IPS-15b (cell line): ENCODE measurements at regions not wholly inside any gene's neighbourhood (a gene's known extent, or its start where the extent isn't known, plus 50 kb on each side); places are given as distances from the start of the nearest gene placed in this dataset.

Experiments used
- H3K27me3 ChIP-seq: one replicate; pipeline ENCODE4 v1.6.1; 2013; ENCODE audit warnings: low read length; ENCODE audit not compliant: control insufficient read depth, insufficient read depth
- H3K36me3 ChIP-seq: one replicate; pipeline ENCODE4 v1.6.1; 2013; ENCODE audit warnings: low read length; ENCODE audit not compliant: control insufficient read depth, insufficient read depth
- H3K4me1 ChIP-seq: one replicate; pipeline ENCODE4 v1.6.1; 2013; ENCODE audit warnings: mild to moderate bottlenecking, low read length; ENCODE audit not compliant: control insufficient read depth, insufficient read depth
- H3K4me3 ChIP-seq: one replicate; pipeline ENCODE4 v1.5.1; 2013; ENCODE audit warnings: low read depth, low read length
- H3K9ac ChIP-seq: one replicate; pipeline ENCODE4 v1.6.1; 2013; ENCODE audit warnings: low read depth, mild to moderate bottlenecking, low read length
- H3K9me3 ChIP-seq: one replicate; pipeline ENCODE4 v1.6.1; 2013; ENCODE audit warnings: mild to moderate bottlenecking, low read length; ENCODE audit not compliant: control insufficient read depth, insufficient read depth

GRCh38 chr21:27407271-27407670 is 440.4 kb upstream of the ADAMTS5 start:
- Histone ChIP-seq H3K9me3 (no peaks in the 10 kb centered on the region), H3K36me3 (no peaks in the 10 kb centered on the region), H3K9ac (no peak overlapping the region), H3K27me3 (no peaks in the 10 kb centered on the region), H3K4me1 (no peaks in the 10 kb centered on the region), H3K4me3 (no peak overlapping the region)

- Histone ChIP-seq H3K4me3 (no peak overlapping the region), H3K9ac (no peak overlapping the region), H3K27me3 (no peaks in the 10 kb centered on the region), H3K36me3 (no peaks in the 10 kb centered on the region), H3K9me3 (no peaks in the 10 kb centered on the region), H3K4me1 (no peaks in the 10 kb centered on the region)
Measured at GRCh38 chr21:27406300-27407009, 439.6 kb upstream of the ADAMTS5 start.

GRCh38 chr21:27403011-27403410 is 436.1 kb upstream of the ADAMTS5 start:
- Histone ChIP-seq H3K9ac (no peak overlapping the region), H3K27me3 (no peaks in the 10 kb centered on the region), H3K4me1 (no peaks in the 10 kb centered on the region), H3K4me3 (no peak overlapping the region), H3K9me3 (no peaks in the 10 kb centered on the region), H3K36me3 (no peaks in the 10 kb centered on the region)

- H3K4me3 ChIP-seq = no peak overlapping the region
- no peaks in the 10 kb centered on the region for H3K9me3 ChIP-seq
- no peaks in the 10 kb centered on the region for H3K27me3 ChIP-seq
- no peaks in the 10 kb centered on the region for H3K4me1 ChIP-seq
- H3K9ac ChIP-seq = no peak overlapping the region
- H3K36me3 ChIP-seq = no peaks in the 10 kb centered on the region
Measured at GRCh38 chr21:27400045-27400444, 433.2 kb upstream of the ADAMTS5 start.

GRCh38 chr21:27397578-27397977 is 430.7 kb upstream of the ADAMTS5 start:
- no peaks in the 10 kb centered on the region for H3K27me3 ChIP-seq
- no peak overlapping the region for H3K9ac ChIP-seq
- H3K36me3 ChIP-seq = no peaks in the 10 kb centered on the region
- H3K4me3 ChIP-seq = no peak overlapping the region
- no peaks in the 10 kb centered on the region for H3K9me3 ChIP-seq
- H3K4me1 ChIP-seq = no peaks in the 10 kb centered on the region

- H3K9me3 ChIP-seq = no peaks in the 10 kb centered on the region
- H3K36me3 ChIP-seq = no peaks in the 10 kb centered on the region
- no peaks in the 10 kb centered on the region for H3K27me3 ChIP-seq
Measured at GRCh38 chr21:27393726-27394125, 426.8 kb upstream of the ADAMTS5 start.

GRCh38 chr21:27391990-27392389 is 425.1 kb upstream of the ADAMTS5 start:
- Histone ChIP-seq H3K9me3 (no peaks in the 10 kb centered on the region), H3K4me1 (no peaks in the 10 kb centered on the region), H3K9ac (no peak overlapping the region), H3K36me3 (no peaks in the 10 kb centered on the region), H3K27me3 (no peaks in the 10 kb centered on the region), H3K4me3 (no peak overlapping the region)

More at GRCh38 chr21:27393726-27394125, 426.8 kb upstream of the ADAMTS5 start:
- Histone ChIP-seq H3K4me1 (no peaks in the 10 kb centered on the region), H3K9ac (no peak overlapping the region), H3K4me3 (no peak overlapping the region)

- no peaks in the 10 kb centered on the region for H3K9me3 ChIP-seq
- no peak overlapping the region for H3K9ac ChIP-seq
Measured at GRCh38 chr21:27390384-27390783, 423.5 kb upstream of the ADAMTS5 start.

GRCh38 chr21:27388825-27389224 is 421.9 kb upstream of the ADAMTS5 start:
- Histone ChIP-seq H3K36me3 (no peaks in the 10 kb centered on the region), H3K9ac (no peak overlapping the region), H3K9me3 (no peaks in the 10 kb centered on the region), H3K4me1 (no peaks in the 10 kb centered on the region), H3K27me3 (no peaks in the 10 kb centered on the region), H3K4me3 (no peak overlapping the region)

More at GRCh38 chr21:27390384-27390783, 423.5 kb upstream of the ADAMTS5 start:
- no peaks in the 10 kb centered on the region for H3K4me1 ChIP-seq
- no peaks in the 10 kb centered on the region for H3K36me3 ChIP-seq
- H3K4me3 ChIP-seq = no peak overlapping the region
- H3K27me3 ChIP-seq = no peaks in the 10 kb centered on the region

- Histone ChIP-seq H3K27me3 (no peaks in the 10 kb centered on the region), H3K9me3 (no peaks in the 10 kb centered on the region), H3K4me1 (no peaks in the 10 kb centered on the region), H3K36me3 (no peaks in the 10 kb centered on the region), H3K9ac (no peak overlapping the region), H3K4me3 (no peak overlapping the region)
Measured at GRCh38 chr21:27382404-27382803, 415.5 kb upstream of the ADAMTS5 start.

- Histone ChIP-seq H3K4me1 (no peaks in the 10 kb centered on the region), H3K9ac (no peak overlapping the region), H3K36me3 (no peaks in the 10 kb centered on the region), H3K9me3 (no peaks in the 10 kb centered on the region), H3K4me3 (no peak overlapping the region), H3K27me3 (no peaks in the 10 kb centered on the region)
Measured at GRCh38 chr21:27380303-27380702, 413.4 kb upstream of the ADAMTS5 start.

- H3K9me3 ChIP-seq = no peaks in the 10 kb centered on the region
- no peak overlapping the region for H3K9ac ChIP-seq
- H3K4me3 ChIP-seq = no peak overlapping the region
- no peaks in the 10 kb centered on the region for H3K27me3 ChIP-seq
- H3K36me3 ChIP-seq = no peaks in the 10 kb centered on the region
- H3K4me1 ChIP-seq = no peaks in the 10 kb centered on the region
Measured at GRCh38 chr21:27379354-27379753, 412.5 kb upstream of the ADAMTS5 start.
